GM18870 (cell line): ENCODE measurements at regions not wholly inside any gene's neighbourhood (a gene's known extent, or its start where the extent isn't known, plus 50 kb on each side); places are given as distances from the start of the nearest gene placed in this dataset.

ENCODE experiments used
- ATAC-seq: cut with Tn5 transposase; IDR thresholded peaks from one replicate; pipeline ENCODE4 v1.9.1; 2021; ENCODE audit warnings: moderate library complexity; ENCODE audit not compliant: unreplicated experiment

DNA sequence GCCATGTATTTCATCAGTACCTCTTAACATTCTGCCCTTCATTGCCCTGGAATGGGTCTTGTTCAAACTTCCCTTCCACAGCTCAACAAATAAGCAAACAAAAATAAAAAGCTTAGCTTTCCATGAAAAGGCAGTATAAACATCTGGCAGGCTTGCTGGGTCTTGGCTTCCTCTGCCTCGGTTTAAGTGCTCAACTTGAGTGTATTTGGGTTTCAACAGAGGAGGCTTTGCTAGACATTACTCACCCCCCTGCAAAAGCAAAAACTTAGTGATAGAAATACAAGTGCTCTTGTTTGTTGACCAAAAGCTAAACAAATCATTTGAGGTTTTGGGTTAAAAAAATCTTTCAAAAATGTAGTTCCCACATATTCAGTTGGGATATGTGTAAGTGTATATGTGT lies 518.5 kb downstream of the PLPP3 start:
- ATAC-seq, result no peak

DNA sequence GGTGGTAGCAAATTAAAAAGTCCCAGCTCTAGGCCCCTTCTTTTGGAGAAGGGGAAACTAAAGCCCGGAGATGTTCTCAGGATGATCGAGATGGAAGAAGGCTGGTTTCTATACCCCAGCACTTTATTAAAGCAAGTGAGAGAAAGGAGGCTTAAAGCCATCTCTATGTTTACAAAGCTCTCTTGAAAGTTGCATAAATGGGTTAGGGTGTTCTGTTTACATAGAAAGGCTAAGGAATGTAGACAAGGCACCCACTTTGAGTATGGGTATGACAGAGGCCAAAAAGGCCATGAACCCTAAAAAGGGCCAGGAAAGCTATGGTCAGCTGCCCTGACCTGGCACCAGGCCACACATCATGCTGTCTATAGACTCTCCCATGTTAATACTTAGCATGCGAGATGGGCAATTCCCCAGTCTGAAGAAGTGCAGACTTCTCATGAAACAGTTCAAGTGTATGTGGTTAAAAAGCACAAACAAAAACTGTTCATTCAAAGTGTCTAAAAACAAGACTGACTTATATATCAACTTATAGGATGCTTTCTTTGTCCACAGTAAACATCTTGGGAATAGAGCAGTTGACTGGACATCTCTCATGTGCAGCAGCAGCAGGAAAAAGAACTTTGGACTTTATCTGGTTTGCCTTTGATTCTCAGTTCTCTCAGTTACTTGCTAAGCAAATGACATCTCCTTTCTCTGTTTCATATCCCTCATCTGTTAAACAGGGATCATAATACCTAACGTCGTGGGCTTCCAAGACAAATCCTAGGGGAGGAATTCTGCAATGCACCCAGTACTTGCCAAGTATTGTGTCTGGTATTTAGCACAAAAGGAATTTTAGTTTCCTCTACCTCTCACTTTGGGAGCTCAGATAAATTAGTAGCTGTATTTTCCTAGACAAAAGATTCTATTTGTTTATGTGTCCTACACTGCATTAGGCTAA lies 521.6 kb downstream of the PLPP3 start:
- no peak for ATAC-seq

DNA sequence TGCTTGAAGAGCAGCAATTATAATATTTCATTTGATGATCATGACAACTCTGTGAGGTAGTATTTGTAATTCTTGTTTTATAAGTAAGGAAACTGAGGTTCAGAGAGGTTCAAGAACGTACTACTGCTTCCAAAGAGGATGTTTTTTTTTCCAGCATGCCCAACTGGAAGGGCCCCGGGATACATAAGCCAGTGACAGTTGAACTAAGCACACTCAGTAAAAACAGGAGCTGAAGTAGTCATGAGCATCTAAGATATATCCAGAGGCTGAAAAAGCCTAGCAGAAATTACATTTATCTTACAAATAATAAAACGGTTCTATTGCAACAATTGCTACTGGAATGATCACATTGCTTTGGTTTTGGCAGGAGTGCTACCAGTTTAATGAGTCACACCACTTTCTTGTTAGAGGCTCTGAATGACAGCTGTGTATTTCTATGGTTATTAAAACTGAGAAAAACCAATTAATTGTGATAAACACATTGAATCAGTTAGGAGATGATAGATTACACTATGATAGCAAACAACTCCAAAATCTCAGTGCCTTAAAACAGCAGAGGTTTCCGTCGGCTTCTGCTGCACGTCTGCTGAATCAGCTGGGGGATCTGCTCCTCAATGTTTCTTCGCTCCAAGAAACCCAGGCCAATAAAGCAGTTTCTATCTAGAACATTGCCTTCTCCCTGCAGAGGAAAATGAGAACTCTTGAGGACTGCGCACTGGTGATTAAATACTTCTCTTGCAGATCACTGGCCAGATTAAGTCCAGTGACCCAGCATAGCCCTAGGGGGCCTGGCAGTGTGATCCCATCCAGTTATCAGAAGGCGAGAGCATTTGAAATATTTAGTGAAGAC lies 522.7 kb downstream of the PLPP3 start:
- no peak for ATAC-seq

DNA sequence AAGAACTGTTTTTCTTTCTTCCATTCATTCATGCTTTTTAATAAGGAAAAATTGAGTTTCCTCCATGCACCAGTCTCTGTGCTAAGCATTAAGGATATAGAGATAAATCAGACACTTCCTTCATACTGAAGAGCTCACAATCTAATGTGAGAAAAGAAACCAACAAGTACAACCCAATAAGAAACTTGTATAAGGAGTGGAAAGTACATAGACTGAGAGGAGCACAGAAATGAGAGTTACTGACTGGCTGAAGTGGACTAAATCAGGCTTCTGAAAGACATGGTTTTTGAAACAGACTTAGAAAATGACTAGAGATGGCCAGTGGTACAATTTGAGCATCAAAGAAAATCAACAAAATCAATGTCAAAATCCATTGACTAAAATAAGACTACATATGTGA lies 524.4 kb downstream of the PLPP3 start:
- no peak for ATAC-seq

DNA sequence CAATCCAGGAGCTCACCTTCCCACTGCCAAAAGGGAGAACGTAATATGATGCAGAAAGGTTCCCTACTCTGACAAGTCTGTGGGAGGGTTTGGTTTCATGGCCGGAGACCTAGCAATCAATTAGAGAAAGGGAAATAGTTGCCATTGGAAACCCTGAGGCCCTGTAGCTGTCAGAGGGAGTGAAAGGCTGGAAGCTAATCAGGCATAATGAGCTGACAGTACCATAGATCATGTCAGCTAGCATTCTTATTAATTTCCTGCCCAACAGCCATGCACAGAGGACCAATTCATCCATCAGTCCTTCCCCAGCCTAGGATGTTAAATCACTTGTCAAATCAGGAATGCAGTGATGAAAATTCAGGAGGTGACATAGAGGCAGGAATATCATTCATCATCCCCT lies 527.3 kb downstream of the PLPP3 start:
- ATAC-seq, result no peak

DNA sequence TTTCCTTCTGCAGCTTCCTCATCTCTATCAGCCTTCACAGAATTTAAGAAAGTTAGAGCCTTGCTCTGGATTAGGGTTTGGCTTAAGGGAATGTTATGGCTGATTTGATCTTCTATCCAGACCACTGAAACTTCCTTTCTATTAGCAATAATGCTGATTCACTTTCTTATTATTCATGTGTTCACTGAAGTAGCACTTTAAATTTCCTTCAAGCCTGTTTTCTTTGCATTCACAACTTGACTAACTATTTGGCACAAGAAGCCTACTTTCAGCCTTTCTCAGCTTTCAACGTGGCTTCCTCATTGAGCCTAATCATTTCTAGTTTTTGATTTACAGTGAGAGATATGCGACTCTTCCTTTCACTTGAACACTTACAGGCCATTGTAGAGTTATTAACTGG lies 528.5 kb downstream of the PLPP3 start:
- no peak for ATAC-seq

DNA sequence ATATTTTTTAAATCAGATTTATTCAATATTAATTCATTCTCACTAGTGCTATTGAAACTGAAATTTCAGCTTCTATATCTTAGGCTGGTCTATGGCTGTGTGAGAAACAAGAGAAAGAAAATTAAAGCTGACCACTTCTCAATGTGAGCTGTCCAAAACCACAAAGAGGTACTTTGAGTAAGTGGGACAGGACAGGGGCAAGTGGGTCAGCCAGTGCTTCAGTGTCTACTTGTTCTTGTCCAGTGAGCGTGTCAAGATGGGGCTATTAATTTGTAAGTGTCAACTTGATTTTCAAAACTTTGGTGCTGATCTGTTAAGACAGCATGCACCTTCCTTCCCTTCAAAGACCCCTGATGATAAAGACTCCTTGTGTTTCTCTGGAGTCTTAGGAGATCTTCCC lies 533.9 kb downstream of the PLPP3 start:
- ATAC-seq, result no peak

DNA sequence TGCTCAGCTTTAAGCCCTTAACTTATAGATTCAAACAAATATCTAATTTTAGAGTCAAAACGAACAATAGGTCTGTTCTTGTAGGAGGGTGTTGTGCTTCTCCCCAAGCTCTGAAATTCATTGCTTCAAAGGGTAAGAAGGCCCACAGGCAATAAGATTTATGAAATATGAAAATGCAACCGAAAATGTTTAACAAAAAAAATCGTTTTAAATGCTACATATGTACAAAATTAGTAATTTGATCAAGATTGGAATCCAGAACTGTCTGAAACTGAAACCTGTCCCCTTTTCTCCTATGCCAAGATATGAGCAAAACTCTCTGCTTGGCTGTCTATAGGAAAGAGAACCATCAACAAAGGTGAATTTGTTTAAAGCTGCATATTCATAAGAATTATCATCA lies 534.3 kb downstream of the PLPP3 start:
- ATAC-seq, result no peak

DNA sequence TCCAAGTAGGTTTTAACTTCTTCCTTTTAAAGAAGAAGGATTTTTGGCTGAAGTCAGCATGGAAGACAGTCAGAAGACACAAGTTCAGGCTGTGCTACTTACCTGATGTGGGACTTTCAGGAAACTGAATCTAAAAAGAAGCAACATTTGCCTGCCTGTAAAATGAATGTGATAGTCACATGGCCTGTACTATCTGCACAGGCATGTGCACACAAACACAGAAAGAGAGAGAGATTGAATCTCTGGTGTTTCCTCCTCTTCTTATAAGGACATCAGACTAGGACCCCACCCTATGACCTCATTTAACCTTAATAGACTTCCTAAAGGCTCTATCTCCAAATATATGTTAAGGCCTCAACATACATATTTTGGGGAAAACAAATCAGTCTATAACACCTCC lies 542.9 kb downstream of the PLPP3 start:
- no peak for ATAC-seq

DNA sequence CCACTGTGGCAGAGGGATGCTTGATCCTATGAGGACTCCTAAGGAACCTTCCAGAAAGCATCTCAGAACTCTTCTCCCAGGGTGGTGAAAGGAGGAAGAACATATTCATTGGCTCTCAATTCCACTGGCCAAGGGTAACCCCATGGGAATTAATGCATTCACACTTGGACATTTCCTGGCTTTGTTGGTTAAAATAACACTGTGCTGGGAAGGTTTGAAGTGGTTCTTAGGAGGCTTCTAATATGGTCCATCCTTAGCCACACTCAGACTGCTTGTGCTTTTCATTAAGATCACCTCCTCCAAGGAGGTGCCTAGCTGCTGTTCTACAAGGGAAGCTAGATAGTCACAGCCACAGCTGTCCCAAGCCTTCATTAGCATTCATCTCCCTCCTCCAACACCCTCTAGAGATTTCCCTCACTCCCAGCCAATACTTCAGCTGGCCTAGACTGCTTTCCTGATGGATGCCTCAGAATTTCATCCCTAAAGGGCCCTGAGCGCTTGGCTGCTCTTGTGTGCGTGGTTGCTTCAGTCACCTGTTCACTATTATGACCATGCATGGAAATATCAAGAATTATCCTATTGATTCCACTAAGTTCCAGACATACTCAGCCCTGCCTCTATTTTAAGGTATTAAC lies 544.4 kb downstream of the PLPP3 start:
- ATAC-seq, result no peak

DNA sequence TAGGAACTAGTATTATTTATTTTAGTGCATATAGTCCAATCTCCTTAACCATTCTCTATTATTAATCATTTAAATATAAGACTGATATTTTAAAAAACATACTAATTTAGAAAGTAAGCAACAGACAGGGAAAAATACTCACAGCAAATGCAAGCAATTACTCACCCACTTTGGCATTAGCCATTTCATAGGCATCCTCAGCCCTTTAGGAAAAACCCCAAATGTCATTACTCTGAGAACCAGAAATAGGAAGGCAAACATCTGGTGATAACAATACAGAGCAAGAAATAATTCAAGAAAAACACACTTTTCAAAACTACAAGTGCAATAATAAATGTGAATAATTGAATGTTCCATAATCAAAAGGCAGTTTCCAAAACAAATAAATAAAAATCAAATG lies 545.1 kb downstream of the PLPP3 start:
- ATAC-seq, result no peak

DNA sequence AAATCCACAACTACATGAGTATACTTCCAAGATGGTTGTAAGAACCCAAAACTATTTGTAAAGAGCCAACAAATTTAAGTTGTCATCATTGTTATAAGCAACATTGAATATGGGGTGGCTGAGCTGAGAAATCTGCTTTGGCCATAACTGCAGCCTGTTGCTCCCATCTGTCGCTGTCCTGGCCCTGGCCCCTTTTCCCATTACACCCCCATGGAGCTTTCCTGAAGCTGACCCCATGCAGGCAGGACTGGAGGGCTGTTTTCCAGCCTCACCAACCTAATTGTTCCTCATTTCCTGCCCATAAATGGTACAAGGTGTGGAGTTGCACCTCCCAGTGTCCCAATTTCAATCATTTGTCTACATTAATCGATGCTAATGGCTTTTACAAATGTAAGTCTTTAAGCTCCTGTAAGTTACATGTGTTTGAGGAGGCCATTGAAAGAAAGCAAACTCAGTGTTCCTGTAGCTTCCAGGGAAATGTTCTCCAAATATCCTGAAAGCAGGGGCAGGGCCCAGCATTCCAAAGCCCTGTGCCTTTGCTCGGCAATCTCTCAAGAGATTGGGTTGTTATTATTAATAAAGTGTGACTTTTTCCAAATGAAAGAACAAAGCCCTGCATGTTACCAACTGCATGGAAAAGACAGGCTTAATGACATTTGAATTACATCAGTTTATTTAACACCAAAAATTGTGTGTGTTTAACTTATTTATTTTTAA lies 545.9 kb downstream of the PLPP3 start:
- no peak for ATAC-seq

DNA sequence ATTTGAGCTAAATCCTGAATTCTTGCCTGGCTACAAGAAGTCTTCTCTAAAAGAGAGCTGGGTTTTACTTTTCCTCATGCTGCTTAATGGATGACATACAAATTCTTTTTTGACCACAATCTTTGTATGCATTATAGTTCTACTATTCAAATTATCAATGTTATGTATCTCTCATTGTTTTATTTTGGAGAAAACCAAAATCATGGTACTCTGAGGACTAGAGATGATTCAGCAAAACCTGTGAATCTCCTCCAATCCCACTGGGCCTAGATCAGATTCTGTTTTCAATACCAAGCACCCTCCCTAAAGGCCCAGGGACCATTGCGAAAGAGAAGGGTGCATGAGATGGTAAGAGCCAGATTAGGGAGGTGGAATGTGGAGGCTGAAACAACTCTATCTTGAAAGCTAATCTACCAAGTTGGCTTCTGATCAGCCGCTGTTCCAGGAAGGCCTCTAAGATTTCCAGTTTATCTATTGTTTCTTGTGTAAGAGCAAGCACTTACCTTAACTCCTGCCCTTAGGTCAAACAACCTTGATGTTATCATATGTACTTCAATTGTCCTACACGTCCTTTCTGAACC lies 547.2 kb downstream of the PLPP3 start:
- no peak for ATAC-seq

DNA sequence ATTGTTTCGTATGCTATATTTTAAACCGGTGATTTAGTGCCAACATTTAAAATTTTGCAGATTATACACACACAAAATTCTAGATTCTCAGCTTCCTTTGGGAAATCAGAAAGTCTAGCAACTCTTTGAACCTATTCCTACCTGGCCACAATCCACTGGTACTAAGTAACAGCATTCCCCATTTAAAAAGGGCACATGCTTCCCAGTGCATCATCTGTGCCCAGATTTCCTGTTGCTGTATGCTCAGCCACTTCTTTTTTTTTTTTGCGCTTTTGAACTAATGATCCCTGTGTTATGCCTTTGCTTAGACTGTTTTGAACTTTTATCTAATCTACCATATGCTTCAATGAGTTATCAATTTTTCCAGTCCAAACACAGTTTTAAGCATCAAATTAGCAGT lies 548.4 kb downstream of the PLPP3 start:
- no peak for ATAC-seq

DNA sequence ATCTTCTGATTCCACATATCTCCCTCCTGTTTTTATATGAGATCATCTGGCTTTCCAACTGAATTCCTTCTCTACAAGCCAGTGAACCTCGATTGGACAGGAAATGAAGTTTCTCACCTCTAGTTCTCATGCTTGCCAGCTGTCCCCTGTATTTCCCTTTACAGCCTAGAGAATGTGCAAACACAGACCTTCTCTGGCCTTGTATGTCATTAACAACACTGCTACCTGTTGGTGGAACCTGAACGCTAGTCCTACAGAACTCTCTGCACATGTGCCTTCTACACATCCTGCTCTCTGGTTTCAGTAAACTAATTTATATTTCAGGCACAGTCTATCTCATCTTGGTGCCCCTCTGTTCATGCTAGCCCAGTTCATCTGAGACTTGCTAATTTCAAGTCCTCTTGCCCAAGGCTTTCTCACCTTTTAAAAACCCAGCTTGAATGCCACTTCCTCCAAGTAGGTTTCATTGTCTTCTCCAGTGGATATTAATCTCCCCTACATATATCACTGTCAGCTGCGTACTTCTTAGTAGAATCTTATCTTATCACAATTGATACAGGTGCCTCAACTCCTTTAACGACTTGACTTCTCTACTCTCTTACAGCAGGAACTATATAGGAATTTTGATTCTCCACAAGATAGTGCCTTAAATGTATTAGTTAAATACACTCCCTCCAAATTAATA lies 549.9 kb downstream of the PLPP3 start:
- ATAC-seq, result no peak

DNA sequence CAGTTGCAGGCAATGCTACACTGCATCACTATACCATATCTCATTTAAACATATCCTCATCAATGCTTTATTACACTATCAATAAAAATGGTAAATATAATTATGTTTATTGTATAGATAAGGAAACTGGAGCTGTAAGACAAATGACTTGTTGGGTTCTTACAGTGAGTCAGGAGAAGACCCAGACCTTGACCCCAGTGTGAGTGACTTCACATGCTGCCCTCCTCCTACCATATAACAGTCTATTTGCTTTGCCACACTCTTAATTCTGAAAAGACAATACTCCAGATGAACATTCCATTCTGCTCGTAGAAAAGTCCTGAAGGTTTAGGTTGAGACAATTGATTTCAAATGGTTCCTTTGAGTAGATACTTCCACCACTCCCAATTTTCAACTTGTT lies 550.5 kb downstream of the PLPP3 start:
- ATAC-seq, result no peak

DNA sequence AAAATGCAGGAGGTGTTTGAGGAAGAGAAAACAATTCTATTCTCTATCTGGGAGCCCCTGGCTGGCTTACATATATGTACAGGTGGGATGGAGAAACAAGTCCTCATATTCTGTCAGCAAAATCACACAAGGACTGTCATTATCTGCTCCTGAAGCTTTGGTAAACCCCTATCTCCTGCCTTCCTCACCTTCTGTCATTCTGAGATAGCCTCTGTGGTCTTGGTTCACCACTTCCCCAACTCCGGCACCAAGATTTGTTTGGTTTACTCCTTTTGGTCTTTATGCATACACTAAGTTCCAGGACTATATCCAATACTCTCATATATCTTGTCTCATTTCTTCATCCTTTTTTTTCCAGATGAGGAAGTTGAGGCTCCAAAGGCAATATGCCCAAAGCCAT lies 551.1 kb downstream of the PLPP3 start:
- ATAC-seq, result no peak

DNA sequence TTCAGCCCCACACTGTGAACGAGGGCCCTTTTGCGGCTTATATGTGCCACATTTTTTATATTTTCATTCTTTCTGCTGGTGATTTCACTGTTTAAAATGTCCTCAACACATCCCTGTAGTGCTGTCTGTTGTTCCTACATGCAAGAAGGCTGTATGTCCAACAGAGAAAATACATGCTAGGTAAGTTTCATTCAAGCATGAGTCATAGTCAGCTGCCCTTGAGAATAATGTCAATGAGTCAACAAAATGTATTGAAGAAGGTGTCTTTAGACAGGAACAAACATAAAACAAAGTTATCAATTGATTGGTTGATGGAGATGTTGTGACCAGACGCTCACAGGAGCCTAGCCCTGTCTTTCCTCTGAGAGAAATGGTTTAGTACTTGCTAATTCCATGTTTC lies 553.4 kb downstream of the PLPP3 start:
- ATAC-seq, result no peak

DNA sequence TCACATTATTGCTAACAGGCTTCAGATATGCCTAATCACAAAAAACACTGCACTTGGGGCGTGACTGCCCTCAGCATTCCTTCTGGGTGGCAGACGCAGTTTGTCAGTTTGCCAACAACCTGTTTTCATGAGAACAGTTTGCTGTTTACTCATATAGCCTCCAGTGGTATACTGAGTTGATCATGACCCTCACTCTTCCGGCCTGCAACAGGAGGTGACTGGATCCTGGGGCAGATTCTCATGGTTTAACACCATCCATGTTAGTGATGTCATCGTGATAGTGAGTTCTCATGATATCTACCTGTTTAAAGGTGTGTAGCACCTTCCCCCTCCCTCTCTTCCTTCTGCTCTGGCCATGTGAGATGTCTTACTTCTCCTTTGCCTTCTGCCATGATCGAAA lies 555.2 kb downstream of the PLPP3 start:
- ATAC-seq, result no peak

DNA sequence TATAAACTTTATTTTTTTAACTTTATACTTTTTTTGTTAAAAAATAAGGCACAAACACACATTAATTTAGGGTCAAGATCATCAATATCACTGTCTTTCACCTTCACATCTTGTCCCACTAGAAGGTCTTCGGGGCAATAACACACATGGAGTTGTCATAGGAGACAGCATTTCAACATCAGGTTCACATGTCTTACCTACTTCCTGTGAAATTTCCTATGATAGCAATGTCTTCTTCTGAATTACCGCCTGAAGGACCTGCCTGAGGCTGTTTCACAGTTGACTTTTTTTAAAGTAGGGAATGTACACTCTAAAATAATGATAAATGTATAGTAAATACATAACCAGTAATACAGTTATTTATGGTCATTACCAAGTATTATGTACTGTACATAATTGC lies 559.4 kb downstream of the PLPP3 start:
- ATAC-seq, result no peak
